H9 (cell line): ENCODE measurements at regions not wholly inside any gene's neighbourhood (a gene's known extent, or its start where the extent isn't known, plus 50 kb on each side); places are given as distances from the start of the nearest gene placed in this dataset.
A peak's percentile ranks its signal among the peaks of the same experiment; 100 is the strongest.

ENCODE experiments used
- DNase-seq: peaks from one replicate; pipeline ENCODE4 v3.0.0-alpha.2; 2017
- H2AFZ ChIP-seq: one replicate; pipeline ENCODE4 v1.6.1; 2013; ENCODE audit warnings: mild to moderate bottlenecking, low read length, control low read depth, moderate library complexity
- H2AK5ac ChIP-seq: 2 replicates; pipeline ENCODE4 v1.6.1; 2013; ENCODE audit warnings: low read length, control low read depth, mixed read lengths; ENCODE audit not compliant: insufficient read length
- H2BK120ac ChIP-seq: one replicate; pipeline ENCODE4 v1.6.1; 2013; ENCODE audit warnings: low read depth, mild to moderate bottlenecking, low read length, control low read depth, inconsistent platforms; ENCODE audit not compliant: poor library complexity, severe bottlenecking
- H2BK12ac ChIP-seq: 2 replicates; pipeline ENCODE4 v1.6.1; 2013; ENCODE audit warnings: low read length, control low read depth, mixed read lengths, low read depth; ENCODE audit not compliant: insufficient read length
- H2BK15ac ChIP-seq: 2 replicates; pipeline ENCODE4 v1.6.1; 2013; ENCODE audit warnings: low read depth, low read length, control low read depth
- H2BK20ac ChIP-seq: one replicate; pipeline ENCODE4 v1.6.1; 2013; ENCODE audit warnings: low read depth, mild to moderate bottlenecking, low read length, control low read depth, inconsistent platforms; ENCODE audit not compliant: poor library complexity, severe bottlenecking
- H2BK5ac ChIP-seq: 2 replicates; pipeline ENCODE4 v1.6.1; 2013; ENCODE audit warnings: low read length, control low read depth, mixed read lengths; ENCODE audit not compliant: insufficient read length
- H3K14ac ChIP-seq: 2 replicates; pipeline ENCODE4 v1.6.1; 2013; ENCODE audit warnings: low read length, control low read depth; ENCODE audit not compliant: insufficient read depth
- H3K18ac ChIP-seq: 2 replicates; pipeline ENCODE4 v1.6.1; 2013; ENCODE audit warnings: low read depth, mild to moderate bottlenecking, mixed read lengths, low read length, control low read depth; ENCODE audit not compliant: insufficient read length
- H3K23ac ChIP-seq: 2 replicates; pipeline ENCODE4 v1.6.1; 2013; ENCODE audit warnings: low read length, control low read depth, mixed read lengths, low read depth; ENCODE audit not compliant: insufficient read length
- H3K23me2 ChIP-seq: 2 replicates; pipeline ENCODE4 v1.6.1; 2013; ENCODE audit warnings: low read depth, mild to moderate bottlenecking, mixed read lengths, low read length, control low read depth; ENCODE audit not compliant: insufficient read length, poor library complexity, severe bottlenecking
- H3K27ac ChIP-seq: 2 replicates; pipeline ENCODE4 v1.5.1; 2013; ENCODE audit warnings: low read length, control low read depth, mixed read lengths, low read depth; ENCODE audit not compliant: insufficient read length
- H3K27me3 ChIP-seq: 2 replicates; pipeline ENCODE4 v1.6.1; 2013; ENCODE audit warnings: low read length, control low read depth, inconsistent platforms; ENCODE audit not compliant: insufficient read depth
- H3K4ac ChIP-seq: 2 replicates; pipeline ENCODE4 v1.6.1; 2013; ENCODE audit warnings: low read depth, mild to moderate bottlenecking, control low read depth, inconsistent platforms, low read length, moderate library complexity
- H3K4me1 ChIP-seq: 2 replicates; pipeline ENCODE4 v1.6.1; 2013; ENCODE audit warnings: low read length, control low read depth, inconsistent platforms; ENCODE audit not compliant: insufficient read depth
- H3K4me2 ChIP-seq: 2 replicates; pipeline ENCODE4 v1.6.1; 2013; ENCODE audit warnings: low read length, control low read depth, mixed read lengths; ENCODE audit not compliant: insufficient read length, insufficient read depth
- H3K56ac ChIP-seq: 2 replicates; pipeline ENCODE4 v1.6.1; 2013; ENCODE audit warnings: low read depth, mild to moderate bottlenecking, mixed read lengths, low read length, control low read depth; ENCODE audit not compliant: insufficient read length
- H3K79me1 ChIP-seq: 2 replicates; pipeline ENCODE4 v1.6.1; 2013; ENCODE audit warnings: low read depth, mild to moderate bottlenecking, moderate library complexity, low read length, control low read depth, inconsistent platforms; ENCODE audit not compliant: insufficient read depth, poor library complexity, severe bottlenecking
- H3K79me2 ChIP-seq: 2 replicates; pipeline ENCODE4 v1.6.1; 2013; ENCODE audit warnings: low read length, control low read depth, inconsistent platforms; ENCODE audit not compliant: insufficient read depth
- H3K9ac ChIP-seq: 2 replicates; pipeline ENCODE4 v1.6.1; 2013; ENCODE audit warnings: low read length, control low read depth, mixed read lengths; ENCODE audit not compliant: insufficient read length; ENCODE audit errors: extremely low read depth
- H3K9me3 ChIP-seq: one replicate; pipeline ENCODE4 v1.6.1; 2013; ENCODE audit warnings: low read depth, low read length, inconsistent platforms; ENCODE audit not compliant: control insufficient read depth
- H3T11ph ChIP-seq: one replicate; pipeline ENCODE4 v1.6.1; 2013; ENCODE audit warnings: mild to moderate bottlenecking, low read length, control low read depth, inconsistent platforms
- H4K20me1 ChIP-seq: one replicate; pipeline ENCODE4 v1.6.1; 2013; ENCODE audit not compliant: control insufficient read depth, insufficient read length, insufficient read depth
- H4K5ac ChIP-seq: 2 replicates; pipeline ENCODE4 v1.6.1; 2013; ENCODE audit warnings: low read depth, mild to moderate bottlenecking, mixed read lengths, low read length, control low read depth; ENCODE audit not compliant: insufficient read length
- H4K8ac ChIP-seq: replicated peaks from 2 replicates; pipeline ENCODE4 v1.6.1; 2013; ENCODE audit warnings: low read length, control low read depth, mixed read lengths, low read depth; ENCODE audit not compliant: insufficient read length
- H4K91ac ChIP-seq: 2 replicates; pipeline ENCODE4 v1.6.1; 2013; ENCODE audit warnings: low read depth, mild to moderate bottlenecking, moderate library complexity, mixed read lengths, low read length, control low read depth; ENCODE audit not compliant: insufficient read length
- H3K27ac Mint-ChIP-seq, 3 experiments: 2 replicates in 2 of 3; 3 replicates in 1 of 3; pipeline ENCODE4 v1.8.0; 2020 to 2021; ENCODE audit warnings: mixed read lengths in 3 of 3, mild to moderate bottlenecking in 1 of 3, moderate library complexity in 1 of 3
- H3K27me3 Mint-ChIP-seq: 2 replicates; pipeline ENCODE4 v1.8.0; 2021; ENCODE audit warnings: low read depth, mild to moderate bottlenecking, moderate library complexity, mixed read lengths
- H3K36me3 Mint-ChIP-seq, 3 experiments: 2 replicates in 2 of 3; 3 replicates in 1 of 3; pipeline ENCODE4 v1.8.0; 2020 to 2021; ENCODE audit warnings: low read depth in 3 of 3, mixed read lengths in 3 of 3; ENCODE audit not compliant: insufficient read depth in 1 of 3
- H3K4me1 Mint-ChIP-seq, 2 experiments: 2 replicates each; pipeline ENCODE4 v1.8.0; 2020; ENCODE audit warnings: mixed read lengths in 2 of 2
- H3K4me3 Mint-ChIP-seq, 2 experiments: 2 replicates in 1 of 2; 3 replicates in 1 of 2; pipeline ENCODE4 v1.8.0; 2020 to 2021; ENCODE audit warnings: mild to moderate bottlenecking in 2 of 2, mixed read lengths in 2 of 2, moderate library complexity in 1 of 2
- H3K9me3 Mint-ChIP-seq, 2 experiments: 2 replicates in 1 of 2; 3 replicates in 1 of 2; pipeline ENCODE4 v1.8.0; 2020; ENCODE audit warnings: mild to moderate bottlenecking in 2 of 2, mixed read lengths in 2 of 2, moderate library complexity in 1 of 2
- CTCF ChIP-seq: fragments of 200-600 bp; sonication (generic); conservative IDR thresholded peaks from 3 replicates; pipeline ENCODE4 v1.8.0; 2021; ENCODE audit warnings: antibody characterized with exemption, mild to moderate bottlenecking
- WGBS: extraction: QIAGEN DNeasy Blood & Tissue Kit; methylation state at CpG from one replicate; pipeline ENCODE4 v1.1.7; 2013; ENCODE audit warnings: missing lambda C conversion rate, low lambda C conversion rate, mixed read lengths; ENCODE audit not compliant: insufficient read length; ENCODE audit errors: extremely low coverage; 5-methylcytosine and 5-hydroxymethylcytosine counted together

- H3K27me3 Mint-ChIP-seq = no peaks in the 10 kb centered on the region; the same call in 1 of the 2 replicates
- Histone ChIP-seq H2AK5ac (no peak overlapping the region), H4K91ac (no peak overlapping the region), H4K20me1 (no peaks in the 10 kb centered on the region), H3K56ac (no peak overlapping the region), H3K9ac (no peak overlapping the region), H2BK15ac (peak overlapping the region; percentile 95; the same call in 1 of the 2 replicates), H4K8ac (no peak overlapping the region), H2BK5ac (no peak overlapping the region), H3K4me2 (no peak overlapping the region), H3K27me3 (no peaks in the 10 kb centered on the region), H2BK20ac (no peak overlapping the region), H3K14ac (no peak overlapping the region), H3K18ac (no peak overlapping the region), H3K4me1 (no peaks in the 10 kb centered on the region), H2BK12ac (no peak overlapping the region), H3T11ph (no peak overlapping the region), H3K79me1 (no peaks in the 10 kb centered on the region), H3K79me2 (no peaks in the 10 kb centered on the region), H3K27ac (no peak overlapping the region), H3K9me3 (no peaks in the 10 kb centered on the region), H3K4ac (no peak overlapping the region), H2BK120ac (no peak overlapping the region), H3K23me2 (no peaks in the 10 kb centered on the region), H2AFZ (no peak overlapping the region), H3K23ac (no peak overlapping the region), H4K5ac (no peak overlapping the region)
- H3K36me3 Mint-ChIP-seq = no peaks in the 10 kb centered on the region
- no CpG with 5 or more reads among the region's 19 CpGs for WGBS
- no peak for TF ChIP-seq CTCF
- no peak overlapping the region for H3K27ac Mint-ChIP-seq
- H3K4me3 Mint-ChIP-seq = no peak overlapping the region
- H3K9me3 Mint-ChIP-seq = no peaks in the 10 kb centered on the region
- no peak for DNase-seq
- peaks cover 3 to 9% of the 10 kb centered on the region in 2 experiments; a peak in 3 of 4 replicates for H3K4me1 Mint-ChIP-seq
Measured at GRCh38 chr7:25326501-25327156, 98.3 kb upstream of the NPVF start.
